IMR-90 (cell line): ENCODE measurements at regions not wholly inside any gene's neighbourhood (a gene's known extent, or its start where the extent isn't known, plus 50 kb on each side); places are given as distances from the start of the nearest gene placed in this dataset.

Experiments
- BHLHE40 ChIP-seq: fragments of 150-350 bp; IDR thresholded peaks from 2 replicates; pipeline ENCODE4 v1.6.1; 2016; ENCODE audit warnings: mild to moderate bottlenecking, low read depth, low read length
- CTCF ChIP-seq: conservative IDR thresholded peaks from 2 replicates; pipeline ENCODE4 v1.5.1; 2012; ENCODE audit warnings: mild to moderate bottlenecking, low read depth, low read length, improper control_type of control experiment
- MAFK ChIP-seq: IDR thresholded peaks from 2 replicates; pipeline ENCODE4 v1.6.1; 2012; ENCODE audit warnings: low read depth, low read length, improper control_type of control experiment
- MAZ ChIP-seq: IDR thresholded peaks from 2 replicates; pipeline ENCODE4 v1.6.1; 2012; ENCODE audit warnings: low read depth, mild to moderate bottlenecking, low read length, improper control_type of control experiment, moderate library complexity, borderline replicate concordance
- NFE2L2 ChIP-seq: fragments of 150-350 bp; IDR thresholded peaks from 2 replicates; pipeline ENCODE4 v1.6.1; 2016; ENCODE audit warnings: low read depth, mild to moderate bottlenecking, low read length
- POLR2A ChIP-seq: IDR thresholded peaks from 2 replicates; pipeline ENCODE4 v1.6.1; 2012; ENCODE audit warnings: mild to moderate bottlenecking, low read depth, low read length
- RAD21 ChIP-seq: IDR thresholded peaks from 2 replicates; pipeline ENCODE4 v1.6.1; 2012; ENCODE audit warnings: low read length, improper control_type of control experiment
- SMC3 ChIP-seq: fragments of 150-350 bp; IDR thresholded peaks from 2 replicates; pipeline ENCODE4 v1.6.1; 2016; ENCODE audit warnings: low read depth, mild to moderate bottlenecking, antibody characterized with exemption, low read length, moderate library complexity
- USF2 ChIP-seq: fragments of 150-350 bp; IDR thresholded peaks from 2 replicates; pipeline ENCODE4 v1.6.1; 2017; ENCODE audit warnings: mild to moderate bottlenecking, antibody characterized with exemption, low read length, low read depth

- no peak for TF ChIP-seq RAD21
- no peak for TF ChIP-seq POLR2A
- TF ChIP-seq CTCF: no peak
- no peak for TF ChIP-seq MAZ
- no peak for TF ChIP-seq MAFK
- no peak for TF ChIP-seq SMC3
- TF ChIP-seq USF2: no peak
- no peak for TF ChIP-seq BHLHE40
- no peak for TF ChIP-seq NFE2L2
These were observed 95.3 kb upstream of the FOXN2 start for GRCh38 chr2:48219234-48219554.
